ENCODE measurements at regions not wholly inside any gene's neighbourhood (a gene's known extent, or its start where the extent isn't known, plus 50 kb on each side); places are given as distances from the start of the nearest gene placed in this dataset.

GRCh38 chr2:151197184-151198108, 64.2 kb downstream of the RBM43 start:
- no peaks in the 10 kb centered on the region for H3K27me3 ChIP-seq (ENCODE audit: low read depth, low read length)
- H3K4me3 ChIP-seq (ENCODE audit: low read depth in 1 of 2, low read length in 2 of 2), result no peak overlapping the region
- H3K36me3 ChIP-seq (ENCODE audit: control insufficient read depth in 1 of 2, insufficient read depth in 2 of 2, low read length in 2 of 2), result no peaks in the 10 kb centered on the region
- H3K27ac ChIP-seq (ENCODE audit: low read length), result no peak overlapping the region
- H3K4me1 ChIP-seq (ENCODE audit: control insufficient read depth in 1 of 2, insufficient read depth in 2 of 2, low read length in 2 of 2), result no peaks in the 10 kb centered on the region
- no peaks in the 10 kb centered on the region for H3K9me3 ChIP-seq (ENCODE audit: control insufficient read depth in 1 of 2, low read length in 2 of 2)

- H3K27me3 ChIP-seq (ENCODE audit: low read depth, low read length), result no peaks in the 10 kb centered on the region
- H3K36me3 ChIP-seq (ENCODE audit: control insufficient read depth in 1 of 2, insufficient read depth in 2 of 2, low read length in 2 of 2), result no peaks in the 10 kb centered on the region
- H3K4me1 ChIP-seq (ENCODE audit: control insufficient read depth in 1 of 2, insufficient read depth in 2 of 2, low read length in 2 of 2), result no peaks in the 10 kb centered on the region
- no peaks in the 10 kb centered on the region for H3K9me3 ChIP-seq (ENCODE audit: control insufficient read depth in 1 of 2, low read length in 2 of 2)
- no peak overlapping the region for H3K27ac ChIP-seq (ENCODE audit: low read length)
- no peak overlapping the region for H3K4me3 ChIP-seq (ENCODE audit: low read depth in 1 of 2, low read length in 2 of 2)
These were observed 68.1 kb downstream of the RBM43 start for GRCh38 chr2:151193576-151193975.

GRCh38 chr2:151192681-151193080, 69.0 kb downstream of the RBM43 start:
- no peaks in the 10 kb centered on the region for H3K36me3 ChIP-seq (ENCODE audit: control insufficient read depth in 1 of 2, insufficient read depth in 2 of 2, low read length in 2 of 2)
- H3K4me3 ChIP-seq (ENCODE audit: low read depth in 1 of 2, low read length in 2 of 2), result no peak overlapping the region
- H3K27ac ChIP-seq (ENCODE audit: low read length), result no peak overlapping the region
- H3K4me1 ChIP-seq (ENCODE audit: control insufficient read depth in 1 of 2, insufficient read depth in 2 of 2, low read length in 2 of 2), result no peaks in the 10 kb centered on the region
- H3K27me3 ChIP-seq (ENCODE audit: low read depth, low read length), result no peaks in the 10 kb centered on the region
- H3K9me3 ChIP-seq (ENCODE audit: control insufficient read depth in 1 of 2, low read length in 2 of 2), result no peaks in the 10 kb centered on the region

GRCh38 chr2:151191001-151191400, 70.7 kb downstream of the RBM43 start:
- no peak overlapping the region for H3K4me3 ChIP-seq (ENCODE audit: low read depth in 1 of 2, low read length in 2 of 2)
- H3K36me3 ChIP-seq (ENCODE audit: control insufficient read depth in 1 of 2, insufficient read depth in 2 of 2, low read length in 2 of 2), result no peaks in the 10 kb centered on the region
- no peaks in the 10 kb centered on the region for H3K9me3 ChIP-seq (ENCODE audit: control insufficient read depth in 1 of 2, low read length in 2 of 2)
- no peaks in the 10 kb centered on the region for H3K4me1 ChIP-seq (ENCODE audit: control insufficient read depth in 1 of 2, insufficient read depth in 2 of 2, low read length in 2 of 2)
- H3K27me3 ChIP-seq (ENCODE audit: low read depth, low read length), result no peaks in the 10 kb centered on the region
- no peak overlapping the region for H3K27ac ChIP-seq (ENCODE audit: low read length)

- Histone ChIP-seq H3K27ac (ENCODE audit: low read length) (no peak overlapping the region), H3K4me1 (ENCODE audit: control insufficient read depth in 1 of 2, insufficient read depth in 2 of 2, low read length in 2 of 2) (no peaks in the 10 kb centered on the region), H3K36me3 (ENCODE audit: control insufficient read depth in 1 of 2, insufficient read depth in 2 of 2, low read length in 2 of 2) (no peaks in the 10 kb centered on the region), H3K4me3 (ENCODE audit: low read depth in 1 of 2, low read length in 2 of 2) (no peak overlapping the region), H3K27me3 (ENCODE audit: low read depth, low read length) (no peaks in the 10 kb centered on the region), H3K9me3 (ENCODE audit: control insufficient read depth in 1 of 2, low read length in 2 of 2) (no peaks in the 10 kb centered on the region)
These were observed 72.5 kb downstream of the RBM43 start for GRCh38 chr2:151189125-151189524.

GRCh38 chr2:151186011-151186410, 75.7 kb downstream of the RBM43 start:
- no peak overlapping the region for H3K27ac ChIP-seq (ENCODE audit: low read length)
- no peaks in the 10 kb centered on the region for H3K4me1 ChIP-seq (ENCODE audit: control insufficient read depth in 1 of 2, insufficient read depth in 2 of 2, low read length in 2 of 2)
- H3K4me3 ChIP-seq (ENCODE audit: low read depth in 1 of 2, low read length in 2 of 2), result no peak overlapping the region
- H3K36me3 ChIP-seq (ENCODE audit: control insufficient read depth in 1 of 2, insufficient read depth in 2 of 2, low read length in 2 of 2), result no peaks in the 10 kb centered on the region
- no peaks in the 10 kb centered on the region for H3K27me3 ChIP-seq (ENCODE audit: low read depth, low read length)
- H3K9me3 ChIP-seq (ENCODE audit: control insufficient read depth in 1 of 2, low read length in 2 of 2), result no peaks in the 10 kb centered on the region

GRCh38 chr2:151182899-151183809, 78.5 kb downstream of the RBM43 start:
- Histone ChIP-seq H3K27me3 (ENCODE audit: low read depth, low read length) (no peaks in the 10 kb centered on the region), H3K4me1 (ENCODE audit: control insufficient read depth in 1 of 2, insufficient read depth in 2 of 2, low read length in 2 of 2) (no peaks in the 10 kb centered on the region), H3K4me3 (ENCODE audit: low read depth in 1 of 2, low read length in 2 of 2) (no peak overlapping the region), H3K36me3 (ENCODE audit: control insufficient read depth in 1 of 2, insufficient read depth in 2 of 2, low read length in 2 of 2) (no peaks in the 10 kb centered on the region), H3K9me3 (ENCODE audit: control insufficient read depth in 1 of 2, low read length in 2 of 2) (no peaks in the 10 kb centered on the region), H3K27ac (ENCODE audit: low read length) (no peak overlapping the region)

GRCh38 chr2:151182396-151182795, 79.3 kb downstream of the RBM43 start:
- Histone ChIP-seq H3K4me1 (ENCODE audit: control insufficient read depth in 1 of 2, insufficient read depth in 2 of 2, low read length in 2 of 2) (no peaks in the 10 kb centered on the region), H3K27ac (ENCODE audit: low read length) (no peak overlapping the region), H3K36me3 (ENCODE audit: control insufficient read depth in 1 of 2, insufficient read depth in 2 of 2, low read length in 2 of 2) (no peaks in the 10 kb centered on the region), H3K9me3 (ENCODE audit: control insufficient read depth in 1 of 2, low read length in 2 of 2) (no peaks in the 10 kb centered on the region), H3K27me3 (ENCODE audit: low read depth, low read length) (no peaks in the 10 kb centered on the region), H3K4me3 (ENCODE audit: low read depth in 1 of 2, low read length in 2 of 2) (no peak overlapping the region)

GRCh38 chr2:151181524-151181923, 80.1 kb downstream of the RBM43 start:
- H3K36me3 ChIP-seq (ENCODE audit: control insufficient read depth in 1 of 2, insufficient read depth in 2 of 2, low read length in 2 of 2), result no peaks in the 10 kb centered on the region
- no peaks in the 10 kb centered on the region for H3K27me3 ChIP-seq (ENCODE audit: low read depth, low read length)
- no peaks in the 10 kb centered on the region for H3K9me3 ChIP-seq (ENCODE audit: control insufficient read depth in 1 of 2, low read length in 2 of 2)
- no peaks in the 10 kb centered on the region for H3K4me1 ChIP-seq (ENCODE audit: control insufficient read depth in 1 of 2, insufficient read depth in 2 of 2, low read length in 2 of 2)
- no peak overlapping the region for H3K27ac ChIP-seq (ENCODE audit: low read length)
- no peak overlapping the region for H3K4me3 ChIP-seq (ENCODE audit: low read depth in 1 of 2, low read length in 2 of 2)

- Histone ChIP-seq H3K36me3 (ENCODE audit: control insufficient read depth in 1 of 2, insufficient read depth in 2 of 2, low read length in 2 of 2) (no peaks in the 10 kb centered on the region), H3K4me3 (ENCODE audit: low read depth in 1 of 2, low read length in 2 of 2) (no peak overlapping the region), H3K4me1 (ENCODE audit: control insufficient read depth in 1 of 2, insufficient read depth in 2 of 2, low read length in 2 of 2) (no peaks in the 10 kb centered on the region)
These were observed 81.5 kb downstream of the RBM43 start for GRCh38 chr2:151180123-151180522.

GRCh38 chr2:151178207-151178606, 83.5 kb downstream of the RBM43 start:
- Histone ChIP-seq H3K9me3 (ENCODE audit: control insufficient read depth in 1 of 2, low read length in 2 of 2) (no peaks in the 10 kb centered on the region), H3K27ac (ENCODE audit: low read length) (no peak overlapping the region), H3K27me3 (ENCODE audit: low read depth, low read length) (no peaks in the 10 kb centered on the region), H3K36me3 (ENCODE audit: control insufficient read depth in 1 of 2, insufficient read depth in 2 of 2, low read length in 2 of 2) (no peaks in the 10 kb centered on the region), H3K4me3 (ENCODE audit: low read depth in 1 of 2, low read length in 2 of 2) (no peak overlapping the region), H3K4me1 (ENCODE audit: control insufficient read depth in 1 of 2, insufficient read depth in 2 of 2, low read length in 2 of 2) (no peaks in the 10 kb centered on the region)

More at GRCh38 chr2:151180123-151180522, 81.5 kb downstream of the RBM43 start:
- Histone ChIP-seq H3K9me3 (ENCODE audit: control insufficient read depth in 1 of 2, low read length in 2 of 2) (no peaks in the 10 kb centered on the region), H3K27ac (ENCODE audit: low read length) (no peak overlapping the region), H3K27me3 (ENCODE audit: low read depth, low read length) (no peaks in the 10 kb centered on the region)

All from muscle layer of duodenum (tissue), 2 donors.